ENCODE measurements at regions not wholly inside any gene's neighbourhood (a gene's known extent, or its start where the extent isn't known, plus 50 kb on each side); places are given as distances from the start of the nearest gene placed in this dataset.

GRCh38 chr6:56004426-56004825 is 129.0 kb upstream of the BMP5 start:
- TF ChIP-seq CTCF (IDR thresholded peaks at IDR 0.05; ENCODE audit: low read depth, low read length, poor library complexity, severe bottlenecking) (no peak), EZH2phosphoT487 (IDR thresholded peaks at IDR 0.05; ENCODE audit: borderline replicate concordance, low read length) (no peak)
